Spleen (tissue), 11 donors: ENCODE measurements at regions not wholly inside any gene's neighbourhood (a gene's known extent, or its start where the extent isn't known, plus 50 kb on each side); places are given as distances from the start of the nearest gene placed in this dataset.

ENCODE experiments used
- DNase-seq: peaks from one replicate; pipeline ENCODE4 v3.0.0-alpha.2; 2020
- H3K27ac ChIP-seq, 8 donors: fragments of 200-600 bp; sonication (generic) in 7 of 8; 1 replicate in 4 of 8; 2 replicates in 4 of 8; pipeline versions ENCODE4 v1.5.0 to v1.8.0; 2016 to 2021; ENCODE audit warnings: inconsistent platforms in 4 of 8, mild to moderate bottlenecking in 4 of 8, moderate library complexity in 1 of 8
- H3K27me3 ChIP-seq, 7 donors: fragments of 200-600 bp; sonication (generic) in 6 of 7; replicated peaks in 1 of 7; 1 replicate in 4 of 7; 2 replicates in 3 of 7; pipeline versions ENCODE4 v1.5.0 to v1.8.0; 2016 to 2021; ENCODE audit warnings: inconsistent platforms in 3 of 7, mild to moderate bottlenecking in 1 of 7
- H3K36me3 ChIP-seq, 6 donors: fragments of 200-600 bp; sonication (generic) in 5 of 6; 1 replicate in 4 of 6; 2 replicates in 2 of 6; pipeline versions ENCODE4 v1.5.0 to v1.8.0; 2016 to 2021; ENCODE audit warnings: inconsistent platforms in 2 of 6
- H3K4me1 ChIP-seq, 6 donors: fragments of 200-600 bp; sonication (generic) in 5 of 6; 1 replicate in 3 of 6; 2 replicates in 3 of 6; pipeline versions ENCODE4 v1.5.0 to v1.8.0; 2016 to 2021; ENCODE audit warnings: inconsistent platforms in 3 of 6
- H3K4me3 ChIP-seq, 8 donors: fragments of 200-600 bp; sonication (generic) in 7 of 8; 1 replicate in 4 of 8; 2 replicates in 4 of 8; pipeline versions ENCODE4 v1.5.0 to v1.8.0; 2016 to 2021; ENCODE audit warnings: inconsistent platforms in 4 of 8, mild to moderate bottlenecking in 4 of 8, moderate library complexity in 2 of 8
- H3K9me3 ChIP-seq, 8 donors: fragments of 200-600 bp; sonication (generic) in 7 of 8; 1 replicate in 4 of 8; 2 replicates in 4 of 8; pipeline versions ENCODE4 v1.5.0 to v1.8.0; 2016 to 2021; ENCODE audit warnings: inconsistent platforms in 4 of 8
- POLR2A ChIP-seq, 3 donors: fragments of 450-650 bp; IDR thresholded peaks; one replicate each; pipeline ENCODE4 v1.5.1; 2017; ENCODE audit warnings: antibody characterized with exemption in 3 of 3, mild to moderate bottlenecking in 1 of 3
- POLR2AphosphoS5 ChIP-seq, 3 donors: sonication (generic); formaldehyde crosslinking; IDR thresholded peaks; one replicate each; pipeline ENCODE4 v1.5.1; 2017; ENCODE audit warnings: antibody characterized with exemption in 3 of 3
- WGBS, 5 donors: extraction: QIAGEN DNeasy Blood & Tissue Kit in 3 of 5; methylation state at CpG; one replicate each; pipeline versions ENCODE4 v1.1.5 to v1.1.7; 2013 to 2018; 5-methylcytosine and 5-hydroxymethylcytosine counted together
- intact Hi-C: fragments of 100-400 bp; cut with DNase I; formaldehyde crosslinking; loops from one replicate; pipeline ENCODE4 v1.15.0; 2023; ENCODE audit warnings: low total_unique reads
- TF ChIP-seq, protein P1 (sequence below), 11 experiments: fragments of 200-600 bp in 7 of 11; fragments of 450-650 bp in 4 of 11; sonication (generic) in 4 of 11; IDR thresholded peaks in 8 of 11; conservative IDR thresholded peaks in 3 of 11; 1 replicate in 7 of 11; 2 replicates in 4 of 11; pipeline versions ENCODE4 v1.4.0 to v1.8.0; 2016 to 2021; ENCODE audit warnings: antibody characterized with exemption in 11 of 11, inconsistent platforms in 4 of 11, mild to moderate bottlenecking in 1 of 11
- donor health status: healthy with polysubstance abuse.
- donor health status: DM: no; HTN: no; CAD: no; lungs with moderate emphysema.
- donor health status: DM: no; HTN: no; CAD: no.
- donor health status: Bipolar disorder and iron deficiency.
- donor health status: healthy.
- donor health status: DM: no; HTN: no; CAD: no.
- donor health status: DM: yes; HTN: yes; CAD: no.

DNA sequence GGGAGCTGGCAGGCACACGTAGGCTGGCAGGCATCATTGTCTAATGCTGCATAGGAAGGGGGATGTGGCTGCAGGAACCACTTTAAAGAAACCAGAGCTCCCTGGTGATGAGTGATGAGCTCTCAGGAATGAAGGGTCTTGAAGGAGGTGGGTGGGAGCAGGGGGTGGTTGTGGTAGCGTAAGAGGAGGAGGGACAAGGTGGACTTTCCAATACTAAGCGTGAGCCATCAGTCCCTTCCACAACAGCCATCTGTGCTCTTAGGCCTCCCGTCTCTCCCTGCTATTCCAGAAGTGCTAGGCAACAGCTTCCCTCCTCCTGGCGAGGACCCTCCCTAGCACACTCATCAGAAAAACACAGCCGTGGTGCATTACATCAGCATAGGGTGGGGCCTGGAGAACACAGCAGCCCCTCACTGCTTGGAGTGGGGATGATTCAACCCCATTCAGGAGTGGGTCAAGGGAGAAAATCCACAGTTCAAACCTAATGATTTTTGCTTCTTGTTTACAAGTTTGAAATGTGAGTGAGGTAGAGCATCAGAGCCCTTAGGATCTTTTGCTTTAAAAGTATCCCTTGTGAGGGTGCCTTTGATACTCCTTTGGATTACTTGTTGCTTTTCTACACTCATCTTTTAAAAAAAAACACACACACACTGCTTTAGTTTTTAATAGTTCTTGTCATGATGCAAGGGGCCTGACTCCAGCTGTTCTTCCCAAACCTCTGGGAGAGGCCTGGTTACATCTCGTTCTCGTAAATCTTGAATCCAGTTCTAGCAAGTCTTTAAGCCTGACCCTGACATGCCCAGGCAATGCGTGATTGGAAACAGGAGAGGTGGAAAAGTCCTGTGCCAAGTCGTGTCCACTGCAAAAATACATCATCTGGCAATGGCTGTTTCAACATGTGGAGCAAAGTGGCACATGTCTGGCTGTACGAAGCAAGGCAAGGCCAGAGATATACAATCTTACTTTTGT is 356.4 kb upstream of the DDHD1 start:
- peaks cover 0 to 19% (median 7%) of the 10 kb centered on the region in 8 donors for H3K9me3 ChIP-seq
- DNase-seq: no peak
- H3K4me3 ChIP-seq: no peak overlapping the region
- no peak overlapping the region for H3K27ac ChIP-seq
- H3K36me3 ChIP-seq: no peaks in the 10 kb centered on the region
- no peaks in the 10 kb centered on the region for H3K4me1 ChIP-seq
- WGBS, 5 donors: 75 to 79% (median 78%) methylated on average over 11 of the region's 11 CpGs
- H3K27me3 ChIP-seq: no peaks in the 10 kb centered on the region
- intact Hi-C loops: no loop called here
- no peak for TF ChIP-seq POLR2AphosphoS5 (IDR thresholded peaks at IDR 0.05)
- TF ChIP-seq POLR2A (IDR thresholded peaks at IDR 0.05): no peak
- TF ChIP-seq, protein P1, sequence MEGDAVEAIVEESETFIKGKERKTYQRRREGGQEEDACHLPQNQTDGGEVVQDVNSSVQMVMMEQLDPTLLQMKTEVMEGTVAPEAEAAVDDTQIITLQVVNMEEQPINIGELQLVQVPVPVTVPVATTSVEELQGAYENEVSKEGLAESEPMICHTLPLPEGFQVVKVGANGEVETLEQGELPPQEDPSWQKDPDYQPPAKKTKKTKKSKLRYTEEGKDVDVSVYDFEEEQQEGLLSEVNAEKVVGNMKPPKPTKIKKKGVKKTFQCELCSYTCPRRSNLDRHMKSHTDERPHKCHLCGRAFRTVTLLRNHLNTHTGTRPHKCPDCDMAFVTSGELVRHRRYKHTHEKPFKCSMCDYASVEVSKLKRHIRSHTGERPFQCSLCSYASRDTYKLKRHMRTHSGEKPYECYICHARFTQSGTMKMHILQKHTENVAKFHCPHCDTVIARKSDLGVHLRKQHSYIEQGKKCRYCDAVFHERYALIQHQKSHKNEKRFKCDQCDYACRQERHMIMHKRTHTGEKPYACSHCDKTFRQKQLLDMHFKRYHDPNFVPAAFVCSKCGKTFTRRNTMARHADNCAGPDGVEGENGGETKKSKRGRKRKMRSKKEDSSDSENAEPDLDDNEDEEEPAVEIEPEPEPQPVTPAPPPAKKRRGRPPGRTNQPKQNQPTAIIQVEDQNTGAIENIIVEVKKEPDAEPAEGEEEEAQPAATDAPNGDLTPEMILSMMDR (IDR thresholded peaks at IDR 0.05 in 8 of 11, conservative IDR thresholded peaks at IDR 0.05 in 3 of 11): no peak

DNA sequence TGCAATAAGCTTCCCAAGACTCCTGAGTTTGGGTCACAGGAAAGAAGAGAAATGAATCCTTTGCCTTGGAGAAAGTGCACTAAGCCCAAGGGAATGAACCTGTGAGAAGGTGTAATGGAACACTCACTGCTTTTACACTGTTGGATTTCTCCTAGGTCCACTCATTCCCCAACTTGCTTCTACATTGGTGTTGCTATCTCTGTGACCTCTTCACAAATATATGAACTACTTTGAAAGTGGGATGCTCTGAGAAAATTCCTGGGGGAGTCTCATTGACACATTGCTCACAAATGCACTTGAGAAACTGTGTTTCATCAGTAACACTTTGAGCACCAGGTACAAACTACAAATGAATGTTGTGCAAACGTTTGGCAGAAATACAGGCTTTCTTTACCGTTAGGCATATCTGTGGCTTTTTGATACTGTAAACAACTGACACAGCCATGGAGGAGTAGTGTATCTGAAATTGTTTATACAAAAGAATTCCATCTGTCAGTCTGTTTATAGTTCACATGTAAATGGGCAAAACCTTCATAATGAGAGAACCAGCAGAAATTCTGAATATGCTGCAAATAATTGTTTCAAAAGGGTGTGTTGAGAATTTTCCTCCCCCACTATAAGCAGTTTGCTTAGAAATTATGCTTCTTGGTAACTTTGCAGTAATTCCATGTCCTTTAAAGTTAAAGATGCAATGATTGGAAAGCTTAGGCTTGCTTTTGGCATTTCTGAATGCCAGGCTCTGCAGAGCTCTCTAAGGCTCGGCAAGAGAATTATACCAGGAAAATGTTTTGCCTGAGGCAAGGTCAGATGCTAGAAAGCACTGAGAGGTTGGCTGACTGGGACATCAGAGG is 348.5 kb upstream of the DDHD1 start:
- intact Hi-C loops: no loop called here
- TF ChIP-seq POLR2AphosphoS5 (IDR thresholded peaks at IDR 0.05): no peak
- 60 to 71% (median 66%) methylated on average over 3 of the region's 3 CpGs for WGBS, 5 donors
- H3K9me3 ChIP-seq: peaks cover 0 to 48% (median 31%) of the 10 kb centered on the region in 8 donors
- H3K27me3 ChIP-seq: no peaks in the 10 kb centered on the region
- no peak overlapping the region for H3K4me3 ChIP-seq
- no peaks in the 10 kb centered on the region for H3K4me1 ChIP-seq
- no peak for DNase-seq
- no peaks in the 10 kb centered on the region for H3K36me3 ChIP-seq
- H3K27ac ChIP-seq: no peak overlapping the region

DNA sequence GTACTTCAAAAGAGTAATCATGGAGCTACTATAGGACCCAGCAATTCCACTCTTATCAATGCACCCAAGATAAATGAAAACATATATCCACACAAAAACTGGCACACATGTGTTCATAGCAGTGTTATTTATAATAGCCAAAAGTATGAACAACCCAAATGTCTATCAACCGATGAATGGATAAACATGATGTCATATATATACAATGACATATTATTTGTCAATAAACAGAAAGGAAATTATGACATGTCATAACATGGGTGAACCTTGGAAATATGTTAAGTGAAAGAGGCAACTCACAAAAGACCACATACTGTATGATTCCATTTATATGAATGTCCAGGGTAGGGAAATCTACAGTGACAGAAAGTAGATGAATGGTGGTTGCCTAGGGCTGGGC is 347.1 kb upstream of the DDHD1 start:
- Histone ChIP-seq H3K9me3 (peaks cover 0 to 38% (median 28%) of the 10 kb centered on the region in 8 donors), H3K36me3 (no peaks in the 10 kb centered on the region), H3K27ac (no peak overlapping the region), H3K27me3 (no peaks in the 10 kb centered on the region), H3K4me1 (no peaks in the 10 kb centered on the region), H3K4me3 (no peak overlapping the region)
- no peak for TF ChIP-seq POLR2A (IDR thresholded peaks at IDR 0.05)
- TF ChIP-seq, protein P1 (IDR thresholded peaks at IDR 0.05 in 8 of 11, conservative IDR thresholded peaks at IDR 0.05 in 3 of 11): no peak
- no peak for TF ChIP-seq POLR2AphosphoS5 (IDR thresholded peaks at IDR 0.05)
- intact Hi-C loops: no loop called here
- WGBS, 5 donors: 91 to 100% (median 96%) methylated on average over 1 of the region's 1 CpG
- no peak for DNase-seq

DNA sequence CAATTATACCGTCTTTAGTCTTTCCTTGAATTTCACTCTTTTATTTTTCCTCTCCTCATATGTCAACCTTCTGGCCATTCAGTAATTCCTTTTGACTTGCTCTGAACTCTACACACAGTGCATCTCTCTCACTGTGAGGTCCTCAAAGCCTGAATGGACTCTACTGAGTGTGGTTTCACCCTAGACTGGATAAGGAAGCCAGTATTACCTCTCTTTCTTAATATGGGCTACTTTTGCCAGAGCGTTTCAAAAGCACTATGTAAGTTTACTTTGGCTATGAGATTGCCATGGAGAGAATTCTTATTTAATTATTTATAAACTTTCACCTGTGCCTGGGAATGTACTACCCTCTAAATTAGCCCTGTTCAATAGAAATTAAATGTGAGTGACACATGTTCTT is 343.5 kb upstream of the DDHD1 start:
- Histone ChIP-seq H3K4me3 (no peak overlapping the region), H3K4me1 (no peaks in the 10 kb centered on the region), H3K27ac (no peak overlapping the region), H3K27me3 (no peaks in the 10 kb centered on the region), H3K9me3 (peaks cover 0 to 3% (median under 1%) of the 10 kb centered on the region in 8 donors), H3K36me3 (no peaks in the 10 kb centered on the region)
- TF ChIP-seq, protein P1 (IDR thresholded peaks at IDR 0.05 in 8 of 11, conservative IDR thresholded peaks at IDR 0.05 in 3 of 11): no peak
- TF ChIP-seq POLR2AphosphoS5 (IDR thresholded peaks at IDR 0.05) (no peak), POLR2A (IDR thresholded peaks at IDR 0.05) (no peak)
- intact Hi-C loops: no loop called here
- WGBS, 5 donors: 88 to 99% (median 91%) methylated on average over 2 of the region's 2 CpGs
- DNase-seq: no peak
